ENCODE measurements at regions not wholly inside any gene's neighbourhood (a gene's known extent, or its start where the extent isn't known, plus 50 kb on each side); places are given as distances from the start of the nearest gene placed in this dataset.

- TF ChIP-seq CTCF (IDR thresholded peaks at IDR 0.05) (no peak), POLR2A (IDR thresholded peaks at IDR 0.05) (no peak), EP300 (IDR thresholded peaks at IDR 0.05) (no peak)
Measured at GRCh38 chr14:97838986-97839385, 1041.8 kb downstream of the VRK1 start.
